SU-DHL-6 (cell line): ENCODE measurements at regions not wholly inside any gene's neighbourhood (a gene's known extent, or its start where the extent isn't known, plus 50 kb on each side); places are given as distances from the start of the nearest gene placed in this dataset.

Experiments
- CTCF ChIP-seq: fragments of 200-600 bp; sonication (generic); IDR thresholded peaks from one replicate; pipeline ENCODE4 v1.5.1; 2017; ENCODE audit warnings: antibody characterized with exemption, mild to moderate bottlenecking, low read length, moderate library complexity; ENCODE audit not compliant: insufficient read depth, poor library complexity, severe bottlenecking
- EZH2phosphoT487 ChIP-seq: fragments of 200-600 bp; sonication (generic), shearing (Covaris generic); conservative IDR thresholded peaks from 2 replicates; pipeline ENCODE4 v1.6.1; 2018; ENCODE audit warnings: mild to moderate bottlenecking, antibody characterized with exemption, low read length, moderate library complexity, mixed read lengths

DNA sequence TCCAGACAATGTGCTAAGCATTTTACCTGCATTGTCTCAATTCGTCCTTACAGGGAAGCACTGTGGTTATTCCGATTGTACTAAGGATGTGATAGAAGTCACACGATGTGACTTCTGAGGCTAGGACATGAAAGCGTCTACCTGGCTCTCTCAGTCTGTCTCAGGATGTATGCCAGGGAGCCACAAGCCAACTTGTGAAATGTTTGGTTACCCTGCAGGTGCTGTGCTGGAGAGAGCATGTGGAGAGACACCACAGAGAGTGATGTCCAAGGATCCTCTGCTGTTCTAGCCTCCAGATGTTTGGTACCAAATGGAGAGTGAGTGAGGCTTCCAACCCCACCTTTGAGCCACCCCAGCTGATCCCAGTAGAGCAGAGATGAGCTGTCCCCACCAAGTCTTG lies 120.1 kb upstream of the IL12B start:
- TF ChIP-seq CTCF, result no peak
- no peak for TF ChIP-seq EZH2phosphoT487
